Left ventricle myocardium inferior (tissue), 1 donor: ENCODE measurements at regions not wholly inside any gene's neighbourhood (a gene's known extent, or its start where the extent isn't known, plus 50 kb on each side); places are given as distances from the start of the nearest gene placed in this dataset.

ENCODE experiments used
- DNase-seq: peaks from one replicate; pipeline ENCODE4 v3.0.0-alpha.2; 2020
- H3K27ac ChIP-seq: fragments of 200-600 bp; replicated peaks from 2 replicates; pipeline ENCODE4 v1.8.0; 2021
- H3K27me3 ChIP-seq: fragments of 200-600 bp; 2 replicates; pipeline ENCODE4 v1.8.0; 2021; ENCODE audit warnings: low read depth
- H3K36me3 ChIP-seq: fragments of 200-600 bp; 2 replicates; pipeline ENCODE4 v1.8.0; 2021
- H3K4me1 ChIP-seq: fragments of 200-600 bp; 2 replicates; pipeline ENCODE4 v1.8.0; 2021
- H3K4me3 ChIP-seq: fragments of 200-600 bp; 2 replicates; pipeline ENCODE4 v1.8.0; 2021; ENCODE audit warnings: mild to moderate bottlenecking, moderate library complexity
- H3K9me3 ChIP-seq: fragments of 200-600 bp; replicated peaks from 2 replicates; pipeline ENCODE4 v1.8.0; 2021
- CTCF ChIP-seq: fragments of 200-600 bp; IDR thresholded peaks from 2 replicates; pipeline ENCODE4 v1.8.0; 2021; ENCODE audit warnings: antibody characterized with exemption, mild to moderate bottlenecking, borderline replicate concordance
- intact Hi-C: fragments of 100-400 bp; cut with micrococcal nuclease; formaldehyde crosslinking; loops from one replicate; pipeline ENCODE4 v1.11.0; 2022
- donor health status: DM: no; HTN: yes; CAD: no; lungs with severe emphysema.

GRCh38 chr12:4822572-4822971 lies 87.1 kb upstream of the KCNA1 start:
- no peak for TF ChIP-seq CTCF
- H3K27ac ChIP-seq, result no peak overlapping the region
- H3K4me3 ChIP-seq, result no peak overlapping the region
- no peak for DNase-seq
- intact Hi-C loops, result no loop called here
- no peaks in the 10 kb centered on the region for H3K9me3 ChIP-seq
- H3K36me3 ChIP-seq, result no peaks in the 10 kb centered on the region
- peaks cover 4% of the 10 kb centered on the region for H3K4me1 ChIP-seq
- H3K27me3 ChIP-seq, result peaks cover 3% of the 10 kb centered on the region

- Histone ChIP-seq H3K36me3 (no peaks in the 10 kb centered on the region), H3K4me3 (no peak overlapping the region), H3K27ac (no peak overlapping the region), H3K4me1 (no peaks in the 10 kb centered on the region), H3K9me3 (no peaks in the 10 kb centered on the region), H3K27me3 (peaks cover 16% of the 10 kb centered on the region)
- no peak for DNase-seq
- no peak for TF ChIP-seq CTCF
- intact Hi-C loops, result no loop called here
Observed at GRCh38 chr12:4824380-4824779, 85.3 kb upstream of the KCNA1 start.

- H3K4me3 ChIP-seq, result no peak overlapping the region
- DNase-seq, result no peak
- no peak overlapping the region for H3K27ac ChIP-seq
- no peaks in the 10 kb centered on the region for H3K4me1 ChIP-seq
- H3K27me3 ChIP-seq, result peaks cover 25% of the 10 kb centered on the region
- no peaks in the 10 kb centered on the region for H3K9me3 ChIP-seq
- H3K36me3 ChIP-seq, result no peaks in the 10 kb centered on the region
- intact Hi-C loops, result no loop called here
- no peak for TF ChIP-seq CTCF
Observed at GRCh38 chr12:4825011-4825858, 84.5 kb upstream of the KCNA1 start.

- intact Hi-C loops, result no loop called here
- no peak for TF ChIP-seq CTCF
- no peak for DNase-seq
- Histone ChIP-seq H3K4me3 (no peak overlapping the region), H3K27ac (no peak overlapping the region), H3K27me3 (peaks cover 37% of the 10 kb centered on the region), H3K9me3 (no peaks in the 10 kb centered on the region), H3K4me1 (no peaks in the 10 kb centered on the region), H3K36me3 (no peaks in the 10 kb centered on the region)
Observed at GRCh38 chr12:4826909-4827308, 82.8 kb upstream of the KCNA1 start.

- Histone ChIP-seq H3K9me3 (no peaks in the 10 kb centered on the region), H3K27ac (no peak overlapping the region), H3K36me3 (no peaks in the 10 kb centered on the region), H3K4me1 (no peaks in the 10 kb centered on the region), H3K4me3 (no peak overlapping the region), H3K27me3 (peaks cover 46% of the 10 kb centered on the region)
- no peak for TF ChIP-seq CTCF
- DNase-seq, result no peak
- intact Hi-C loops, result no loop called here
Observed at GRCh38 chr12:4828176-4828575, 81.5 kb upstream of the KCNA1 start.
